ENCODE measurements at regions not wholly inside any gene's neighbourhood (a gene's known extent, or its start where the extent isn't known, plus 50 kb on each side); places are given as distances from the start of the nearest gene placed in this dataset.

GRCh38 chr20:30919514-30920188 is 337.8 kb upstream of the DEFB115 start:
- TF ChIP-seq EZH2 (IDR thresholded peaks at IDR 0.05; ENCODE audit: low read depth, unreplicated experiment) (no peak), POLR2AphosphoS5 (IDR thresholded peaks at IDR 0.05; ENCODE audit: low read depth) (no peak), STAT1 (IDR thresholded peaks at IDR 0.05; ENCODE audit: unreplicated experiment) (no peak), EZH2phosphoT487 (IDR thresholded peaks at IDR 0.05; ENCODE audit: unreplicated experiment) (no peak), REST (IDR thresholded peaks at IDR 0.05; ENCODE audit: unreplicated experiment) (no peak), JUNB (IDR thresholded peaks at IDR 0.05; ENCODE audit: unreplicated experiment) (no peak), ETS1 (IDR thresholded peaks at IDR 0.05) (no peak), ZNF462 (CRISPR knock-in tag; IDR thresholded peaks at IDR 0.05) (no peak), ZNF331 (CRISPR knock-in tag; IDR thresholded peaks at IDR 0.05; ENCODE audit: low read depth) (no peak)
- TF ChIP-seq, protein P1, sequence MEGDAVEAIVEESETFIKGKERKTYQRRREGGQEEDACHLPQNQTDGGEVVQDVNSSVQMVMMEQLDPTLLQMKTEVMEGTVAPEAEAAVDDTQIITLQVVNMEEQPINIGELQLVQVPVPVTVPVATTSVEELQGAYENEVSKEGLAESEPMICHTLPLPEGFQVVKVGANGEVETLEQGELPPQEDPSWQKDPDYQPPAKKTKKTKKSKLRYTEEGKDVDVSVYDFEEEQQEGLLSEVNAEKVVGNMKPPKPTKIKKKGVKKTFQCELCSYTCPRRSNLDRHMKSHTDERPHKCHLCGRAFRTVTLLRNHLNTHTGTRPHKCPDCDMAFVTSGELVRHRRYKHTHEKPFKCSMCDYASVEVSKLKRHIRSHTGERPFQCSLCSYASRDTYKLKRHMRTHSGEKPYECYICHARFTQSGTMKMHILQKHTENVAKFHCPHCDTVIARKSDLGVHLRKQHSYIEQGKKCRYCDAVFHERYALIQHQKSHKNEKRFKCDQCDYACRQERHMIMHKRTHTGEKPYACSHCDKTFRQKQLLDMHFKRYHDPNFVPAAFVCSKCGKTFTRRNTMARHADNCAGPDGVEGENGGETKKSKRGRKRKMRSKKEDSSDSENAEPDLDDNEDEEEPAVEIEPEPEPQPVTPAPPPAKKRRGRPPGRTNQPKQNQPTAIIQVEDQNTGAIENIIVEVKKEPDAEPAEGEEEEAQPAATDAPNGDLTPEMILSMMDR (conservative IDR thresholded peaks at IDR 0.05; ENCODE audit: low read depth in 2 of 2): no peak
